ENCODE measurements at regions not wholly inside any gene's neighbourhood (a gene's known extent, or its start where the extent isn't known, plus 50 kb on each side); places are given as distances from the start of the nearest gene placed in this dataset.

DNA sequence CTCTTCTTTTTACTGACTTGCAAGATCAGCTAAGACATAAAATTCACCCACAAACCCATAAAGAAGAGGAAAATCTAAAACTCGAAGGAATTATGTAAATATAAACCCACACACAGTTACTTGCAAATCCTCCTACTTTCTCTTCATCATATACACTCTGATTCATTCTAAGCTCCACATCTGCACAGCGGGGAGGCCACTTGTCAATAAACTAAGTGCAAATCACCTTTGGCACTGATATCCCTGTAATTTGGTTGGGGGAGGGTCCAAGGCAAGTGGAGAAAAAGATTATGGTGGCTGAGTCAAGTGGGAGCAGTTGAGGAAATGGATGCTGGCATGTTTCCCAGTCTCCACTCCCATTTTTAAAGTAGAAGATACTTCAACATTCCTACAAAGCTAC is 596.5 kb downstream of the MATN1 start:
- DNase-seq (ENCODE audit: low read depth): no peak
- H3K4me3 ChIP-seq (ENCODE audit: low read depth, low read length): no peak overlapping the region
- H3K27me3 ChIP-seq (ENCODE audit: control insufficient read depth, insufficient read depth, low read length): peaks cover 2% of the 10 kb centered on the region
- TF ChIP-seq, protein P1, sequence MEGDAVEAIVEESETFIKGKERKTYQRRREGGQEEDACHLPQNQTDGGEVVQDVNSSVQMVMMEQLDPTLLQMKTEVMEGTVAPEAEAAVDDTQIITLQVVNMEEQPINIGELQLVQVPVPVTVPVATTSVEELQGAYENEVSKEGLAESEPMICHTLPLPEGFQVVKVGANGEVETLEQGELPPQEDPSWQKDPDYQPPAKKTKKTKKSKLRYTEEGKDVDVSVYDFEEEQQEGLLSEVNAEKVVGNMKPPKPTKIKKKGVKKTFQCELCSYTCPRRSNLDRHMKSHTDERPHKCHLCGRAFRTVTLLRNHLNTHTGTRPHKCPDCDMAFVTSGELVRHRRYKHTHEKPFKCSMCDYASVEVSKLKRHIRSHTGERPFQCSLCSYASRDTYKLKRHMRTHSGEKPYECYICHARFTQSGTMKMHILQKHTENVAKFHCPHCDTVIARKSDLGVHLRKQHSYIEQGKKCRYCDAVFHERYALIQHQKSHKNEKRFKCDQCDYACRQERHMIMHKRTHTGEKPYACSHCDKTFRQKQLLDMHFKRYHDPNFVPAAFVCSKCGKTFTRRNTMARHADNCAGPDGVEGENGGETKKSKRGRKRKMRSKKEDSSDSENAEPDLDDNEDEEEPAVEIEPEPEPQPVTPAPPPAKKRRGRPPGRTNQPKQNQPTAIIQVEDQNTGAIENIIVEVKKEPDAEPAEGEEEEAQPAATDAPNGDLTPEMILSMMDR (IDR thresholded peaks at IDR 0.05; ENCODE audit: insufficient read depth, low read length, poor library complexity, severe bottlenecking): no peak
- H3K36me3 ChIP-seq (ENCODE audit: control insufficient read depth, insufficient read depth, low read length): no peaks in the 10 kb centered on the region

- Histone ChIP-seq H3K36me3 (ENCODE audit: control insufficient read depth, insufficient read depth, low read length) (no peaks in the 10 kb centered on the region), H3K4me3 (ENCODE audit: low read depth, low read length) (no peak overlapping the region), H3K27me3 (ENCODE audit: control insufficient read depth, insufficient read depth, low read length) (peaks cover 6% of the 10 kb centered on the region)
- TF ChIP-seq, protein P1 (IDR thresholded peaks at IDR 0.05; ENCODE audit: insufficient read depth, low read length, poor library complexity, severe bottlenecking): no peak
- no peak for DNase-seq (ENCODE audit: low read depth)
Observed at GRCh38 chr1:30125821-30126170, 597.6 kb downstream of the MATN1 start.

GRCh38 chr1:30125021-30125820 is 598.2 kb downstream of the MATN1 start:
- peaks cover 6% of the 10 kb centered on the region for H3K27me3 ChIP-seq (ENCODE audit: control insufficient read depth, insufficient read depth, low read length)
- no peak for DNase-seq (ENCODE audit: low read depth)

GRCh38 chr1:30123896-30124295 is 599.5 kb downstream of the MATN1 start:
- Histone ChIP-seq H3K27me3 (ENCODE audit: control insufficient read depth, insufficient read depth, low read length) (peaks cover 10% of the 10 kb centered on the region), H3K36me3 (ENCODE audit: control insufficient read depth, insufficient read depth, low read length) (no peaks in the 10 kb centered on the region), H3K4me3 (ENCODE audit: low read depth, low read length) (no peak overlapping the region)
- DNase-seq (ENCODE audit: low read depth): no peak
- TF ChIP-seq, protein P1 (IDR thresholded peaks at IDR 0.05; ENCODE audit: insufficient read depth, low read length, poor library complexity, severe bottlenecking): no peak

More at GRCh38 chr1:30125021-30125820, 598.2 kb downstream of the MATN1 start:
- TF ChIP-seq, protein P1 (IDR thresholded peaks at IDR 0.05; ENCODE audit: insufficient read depth, low read length, poor library complexity, severe bottlenecking): no peak
- Histone ChIP-seq H3K4me3 (ENCODE audit: low read depth, low read length) (no peak overlapping the region), H3K36me3 (ENCODE audit: control insufficient read depth, insufficient read depth, low read length) (no peaks in the 10 kb centered on the region)

GRCh38 chr1:30123036-30123435 is 600.3 kb downstream of the MATN1 start:
- DNase-seq (ENCODE audit: low read depth): no peak
- Histone ChIP-seq H3K4me3 (ENCODE audit: low read depth, low read length) (no peak overlapping the region), H3K27me3 (ENCODE audit: control insufficient read depth, insufficient read depth, low read length) (peaks cover 10% of the 10 kb centered on the region), H3K36me3 (ENCODE audit: control insufficient read depth, insufficient read depth, low read length) (no peaks in the 10 kb centered on the region)
- TF ChIP-seq, protein P1 (IDR thresholded peaks at IDR 0.05; ENCODE audit: insufficient read depth, low read length, poor library complexity, severe bottlenecking): no peak

All from kidney epithelial cell (primary cell).